Skeletal muscle satellite cell (primary cell): ENCODE measurements at regions not wholly inside any gene's neighbourhood (a gene's known extent, or its start where the extent isn't known, plus 50 kb on each side); places are given as distances from the start of the nearest gene placed in this dataset.
A peak's percentile ranks its signal among the peaks of the same experiment; 100 is the strongest.
"Not testable (repeated sequence)": the region's sequence is repeated elsewhere in the genome, so short reads cannot be mapped to it uniquely, and the experiment has no call there.

Experiments used
- H3K27me3 ChIP-seq: 2 replicates; pipeline ENCODE4 v1.7.0; 2013; ENCODE audit warnings: low read length; ENCODE audit not compliant: control insufficient read depth, insufficient read depth
- H3K36me3 ChIP-seq: 2 replicates; pipeline ENCODE4 v1.7.0; 2013; ENCODE audit warnings: mild to moderate bottlenecking, control low read depth, low read length; ENCODE audit not compliant: insufficient read depth
- H3K4me1 ChIP-seq: 2 replicates; pipeline ENCODE4 v1.7.0; 2013; ENCODE audit warnings: low read length; ENCODE audit not compliant: control insufficient read depth, insufficient read depth
- H3K4me2 ChIP-seq: 2 replicates; pipeline ENCODE4 v1.7.0; 2013; ENCODE audit warnings: mild to moderate bottlenecking, low read length
- H3K4me3 ChIP-seq: 2 replicates; pipeline ENCODE4 v1.7.0; 2013; ENCODE audit warnings: low read length
- H3K9ac ChIP-seq: 2 replicates; pipeline ENCODE4 v1.7.0; 2013; ENCODE audit warnings: mild to moderate bottlenecking, low read depth, low read length, moderate library complexity
- H3K9me3 ChIP-seq: replicated peaks from 2 replicates; pipeline ENCODE4 v1.7.0; 2013; ENCODE audit warnings: mild to moderate bottlenecking, control low read depth, low read length

- no peaks in the 10 kb centered on the region for H3K4me1 ChIP-seq
- H3K9me3 ChIP-seq: no peaks in the 10 kb centered on the region
- H3K27me3 ChIP-seq: no peaks in the 10 kb centered on the region
- no peak overlapping the region for H3K9ac ChIP-seq
- no peaks in the 10 kb centered on the region for H3K36me3 ChIP-seq
- no peak overlapping the region for H3K4me2 ChIP-seq
- no peak overlapping the region for H3K4me3 ChIP-seq
Measured at GRCh38 chr2:67904566-67904965, 158.2 kb downstream of the C1D start.

GRCh38 chr2:67904966-67905365, 157.8 kb downstream of the C1D start:
- no peak overlapping the region for H3K4me3 ChIP-seq
- H3K4me2 ChIP-seq: no peak overlapping the region
- no peak overlapping the region for H3K9ac ChIP-seq
- H3K4me1 ChIP-seq: no peaks in the 10 kb centered on the region
- no peaks in the 10 kb centered on the region for H3K9me3 ChIP-seq
- H3K27me3 ChIP-seq: no peaks in the 10 kb centered on the region
- no peaks in the 10 kb centered on the region for H3K36me3 ChIP-seq

DNA sequence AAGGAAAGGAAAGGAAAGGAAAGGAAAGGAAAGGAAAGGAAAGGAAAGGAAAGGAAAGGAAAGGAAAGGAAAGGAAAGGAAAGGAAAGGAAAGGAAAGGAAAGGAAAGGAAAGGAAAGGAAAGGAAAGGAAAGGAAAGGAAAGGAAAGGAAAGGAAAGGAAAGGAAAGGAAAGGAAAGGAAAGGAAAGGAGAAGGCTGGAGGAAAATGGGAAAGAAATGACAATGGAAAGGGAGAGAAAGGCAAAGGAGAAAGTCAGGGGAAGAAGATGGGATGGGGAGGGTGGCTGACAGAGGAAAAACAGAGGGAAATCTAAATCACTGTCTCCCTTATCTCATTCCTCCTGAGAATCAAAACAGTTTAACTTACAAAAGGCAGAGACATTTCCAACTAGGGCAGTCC, 156.3 kb downstream of the C1D start:
- H3K4me2 ChIP-seq, H3K27me3 ChIP-seq, H3K4me3 ChIP-seq, H3K9ac ChIP-seq, H3K4me1 ChIP-seq, H3K9me3 ChIP-seq, H3K36me3 ChIP-seq: not testable (repeated sequence)

- no peaks in the 10 kb centered on the region for H3K36me3 ChIP-seq
- peak overlapping the region; percentile 50 for H3K4me3 ChIP-seq
- peak overlapping the region; percentile 76 for H3K4me2 ChIP-seq
- H3K9ac ChIP-seq: peak overlapping the region; percentile 81
- peaks cover 26% of the 10 kb centered on the region for H3K4me1 ChIP-seq
- H3K9me3 ChIP-seq: no peaks in the 10 kb centered on the region
- no peaks in the 10 kb centered on the region for H3K27me3 ChIP-seq
Measured at GRCh38 chr2:67917332-67918054, 145.3 kb downstream of the C1D start.

GRCh38 chr2:67918471-67918870, 144.3 kb downstream of the C1D start:
- Histone ChIP-seq H3K27me3 (no peaks in the 10 kb centered on the region), H3K36me3 (no peaks in the 10 kb centered on the region), H3K4me3 (no peak overlapping the region), H3K4me2 (no peak overlapping the region), H3K9me3 (no peaks in the 10 kb centered on the region), H3K9ac (peak overlapping the region; percentile 42), H3K4me1 (peaks cover 27% of the 10 kb centered on the region)

- peaks cover 32% of the 10 kb centered on the region for H3K4me1 ChIP-seq
- no peaks in the 10 kb centered on the region for H3K36me3 ChIP-seq
- H3K9me3 ChIP-seq: no peaks in the 10 kb centered on the region
- no peaks in the 10 kb centered on the region for H3K27me3 ChIP-seq
- no peak overlapping the region for H3K9ac ChIP-seq
- H3K4me3 ChIP-seq: no peak overlapping the region
- H3K4me2 ChIP-seq: no peak overlapping the region
Measured at GRCh38 chr2:67919490-67919889, 143.3 kb downstream of the C1D start.

DNA sequence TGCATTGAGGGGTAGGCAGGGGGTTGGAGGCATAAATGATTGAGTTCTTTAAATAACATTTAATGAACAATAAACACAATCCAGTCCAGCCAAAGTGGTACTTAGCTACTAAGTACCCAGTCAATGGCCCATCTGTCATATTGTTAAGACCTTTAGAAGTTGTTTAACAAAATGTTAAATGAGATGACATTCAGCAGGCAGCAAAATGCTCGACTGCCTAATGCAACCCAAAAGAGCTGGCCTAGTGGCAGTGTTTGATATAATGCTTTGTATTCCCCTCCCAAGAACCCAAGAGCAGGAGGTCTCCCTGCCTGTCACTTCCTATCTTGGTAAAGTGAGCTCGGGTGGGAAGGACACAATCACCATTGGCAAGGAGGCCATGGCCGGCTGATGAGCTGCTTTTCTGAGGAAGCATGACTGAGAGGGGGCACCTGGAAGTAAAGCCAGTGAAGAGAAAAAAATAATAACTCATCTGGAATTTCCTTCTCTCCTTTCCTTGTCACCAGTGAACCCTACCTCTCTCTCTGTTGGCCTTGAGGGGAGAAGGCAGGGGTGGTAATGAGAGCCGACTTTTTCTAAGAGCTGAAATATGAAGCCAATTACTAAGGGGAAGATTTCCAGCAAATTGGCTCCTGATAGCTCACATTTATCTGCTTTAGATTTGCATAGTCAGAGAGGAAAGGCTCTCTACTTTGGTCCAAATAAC, 140.6 kb downstream of the C1D start:
- no peaks in the 10 kb centered on the region for H3K9me3 ChIP-seq
- no peaks in the 10 kb centered on the region for H3K36me3 ChIP-seq
- no peak overlapping the region for H3K9ac ChIP-seq
- H3K4me2 ChIP-seq: no peak overlapping the region
- H3K4me1 ChIP-seq: peaks cover 26% of the 10 kb centered on the region
- no peak overlapping the region for H3K4me3 ChIP-seq
- H3K27me3 ChIP-seq: no peaks in the 10 kb centered on the region

- H3K36me3 ChIP-seq: no peaks in the 10 kb centered on the region
- H3K9me3 ChIP-seq: no peaks in the 10 kb centered on the region
- H3K27me3 ChIP-seq: no peaks in the 10 kb centered on the region
- H3K4me3 ChIP-seq: no peak overlapping the region
- no peak overlapping the region for H3K4me2 ChIP-seq
- H3K4me1 ChIP-seq: peaks cover 12% of the 10 kb centered on the region
- H3K9ac ChIP-seq: no peak overlapping the region
Measured at GRCh38 chr2:67923696-67924095, 139.1 kb downstream of the C1D start.

DNA sequence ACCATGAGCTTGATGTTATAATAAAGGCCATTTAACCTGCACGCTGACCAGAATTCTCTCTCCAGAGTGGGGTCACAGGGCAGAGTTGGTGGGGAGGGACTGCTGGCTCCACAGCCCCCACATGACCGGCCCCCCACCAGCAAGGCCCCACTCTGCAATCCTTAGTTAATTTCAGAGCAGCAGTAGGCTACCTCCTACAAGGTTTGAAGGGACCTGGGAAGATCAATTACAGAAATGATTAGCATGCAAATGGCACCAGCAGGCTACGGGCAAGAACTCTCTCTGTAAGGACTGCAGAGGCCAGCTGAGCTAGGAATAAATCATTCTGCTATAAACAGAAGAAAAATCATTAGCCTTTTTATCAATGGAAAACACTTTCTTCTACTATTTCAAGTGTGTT, 135.3 kb downstream of the C1D start:
- Histone ChIP-seq H3K4me3 (no peak overlapping the region), H3K4me2 (no peak overlapping the region), H3K27me3 (no peaks in the 10 kb centered on the region), H3K9ac (no peak overlapping the region), H3K9me3 (no peaks in the 10 kb centered on the region), H3K36me3 (no peaks in the 10 kb centered on the region), H3K4me1 (peaks cover 6% of the 10 kb centered on the region)

DNA sequence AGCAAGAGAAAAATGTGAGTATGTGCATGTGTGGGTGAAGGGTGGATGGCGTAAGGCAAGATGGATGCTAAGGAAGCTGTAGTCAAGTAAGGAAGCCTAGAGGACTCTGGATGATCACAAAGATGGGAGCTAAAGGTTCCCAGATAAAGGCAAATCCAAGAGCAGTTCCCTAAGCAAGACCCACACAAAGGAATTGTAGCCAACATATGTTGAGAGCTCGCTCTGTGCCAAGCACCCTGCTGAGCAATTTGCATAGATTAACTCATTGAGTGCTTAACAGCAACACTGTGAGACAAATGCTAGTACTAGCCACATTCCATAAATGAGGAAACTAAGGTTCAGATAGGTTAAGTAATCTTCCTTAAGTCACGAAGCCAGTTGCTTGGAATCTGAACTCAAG, 132.6 kb downstream of the C1D start:
- H3K4me1 ChIP-seq: no peaks in the 10 kb centered on the region
- no peaks in the 10 kb centered on the region for H3K36me3 ChIP-seq
- H3K27me3 ChIP-seq: no peaks in the 10 kb centered on the region
- H3K9me3 ChIP-seq: no peaks in the 10 kb centered on the region
- no peak overlapping the region for H3K9ac ChIP-seq
- H3K4me2 ChIP-seq: no peak overlapping the region
- no peak overlapping the region for H3K4me3 ChIP-seq

GRCh38 chr2:67936969-67937368, 125.8 kb downstream of the C1D start:
- Histone ChIP-seq H3K4me1 (peaks cover 10% of the 10 kb centered on the region), H3K4me2 (no peak overlapping the region), H3K36me3 (no peaks in the 10 kb centered on the region), H3K27me3 (no peaks in the 10 kb centered on the region), H3K9ac (no peak overlapping the region), H3K9me3 (no peaks in the 10 kb centered on the region), H3K4me3 (no peak overlapping the region)

GRCh38 chr2:67938053-67938452, 124.8 kb downstream of the C1D start:
- Histone ChIP-seq H3K36me3 (no peaks in the 10 kb centered on the region), H3K9ac (no peak overlapping the region), H3K4me3 (no peak overlapping the region), H3K27me3 (no peaks in the 10 kb centered on the region), H3K4me1 (peaks cover 10% of the 10 kb centered on the region), H3K4me2 (no peak overlapping the region), H3K9me3 (peaks cover 2% of the 10 kb centered on the region)
